ENCODE measurements at regions not wholly inside any gene's neighbourhood (a gene's known extent, or its start where the extent isn't known, plus 50 kb on each side); places are given as distances from the start of the nearest gene placed in this dataset.

DNA sequence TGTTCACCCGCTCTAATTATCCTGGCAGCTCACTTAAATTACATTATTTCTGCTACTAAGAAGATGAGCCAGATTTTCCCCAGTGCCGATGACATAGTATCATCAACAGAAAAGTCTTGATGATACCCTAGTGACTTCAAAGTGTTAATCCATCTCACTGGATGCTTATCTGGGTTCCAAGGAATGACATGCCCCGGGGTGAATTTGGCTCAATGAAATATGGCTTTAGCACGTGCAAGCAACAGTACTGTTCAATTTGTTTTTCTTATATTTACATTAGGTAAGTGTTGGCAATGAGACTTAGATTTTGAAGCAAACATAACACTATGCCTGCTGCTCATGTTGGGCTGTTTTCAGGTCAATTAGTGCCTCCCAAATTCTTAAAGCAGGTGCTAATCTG is 548.2 kb upstream of the SLITRK1 start:
- no peak for DNase-seq (ENCODE audit: extremely low read depth in 1 of 2, low read depth in 1 of 2)

DNA sequence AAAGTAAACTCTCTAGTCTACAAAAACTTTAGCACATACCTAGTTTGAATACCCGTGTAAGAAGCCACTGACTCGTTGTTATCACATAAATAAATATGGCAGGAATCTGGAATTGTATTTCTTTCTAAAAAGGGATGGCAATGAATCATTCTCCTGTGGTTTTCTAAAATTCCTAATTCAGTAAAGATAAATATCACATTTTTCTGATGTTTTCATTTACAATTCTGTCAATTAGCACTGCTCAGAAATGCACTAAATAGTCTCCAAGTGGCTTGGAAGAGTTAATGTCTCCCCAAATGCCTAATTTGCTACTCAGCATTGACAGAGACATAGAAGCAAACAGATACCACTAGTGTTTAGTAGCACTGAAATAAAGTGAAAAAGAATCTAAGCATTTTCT is 547.7 kb upstream of the SLITRK1 start:
- no peak for DNase-seq (ENCODE audit: extremely low read depth in 1 of 2, low read depth in 1 of 2)

DNA sequence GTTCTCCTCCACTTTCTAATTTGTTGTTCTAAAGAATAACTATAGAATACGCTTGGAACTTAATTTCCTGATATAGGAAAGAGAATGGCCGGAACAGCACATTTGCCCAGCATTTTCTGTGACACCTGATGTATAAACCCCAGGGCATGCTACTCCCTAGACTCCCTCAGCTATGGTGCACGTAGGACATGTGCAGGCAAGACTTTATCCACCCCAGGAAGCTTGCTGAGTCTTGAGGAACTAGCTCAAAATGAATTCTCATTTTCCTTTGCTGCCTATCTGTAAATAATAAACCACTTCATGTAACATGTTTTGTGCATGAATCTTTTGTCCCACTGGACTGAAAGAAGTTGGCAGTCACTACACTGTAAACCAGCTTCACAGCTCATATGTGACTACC is 535.8 kb upstream of the SLITRK1 start:
- DNase-seq (ENCODE audit: extremely low read depth in 1 of 2, low read depth in 1 of 2), result no peak

DNA sequence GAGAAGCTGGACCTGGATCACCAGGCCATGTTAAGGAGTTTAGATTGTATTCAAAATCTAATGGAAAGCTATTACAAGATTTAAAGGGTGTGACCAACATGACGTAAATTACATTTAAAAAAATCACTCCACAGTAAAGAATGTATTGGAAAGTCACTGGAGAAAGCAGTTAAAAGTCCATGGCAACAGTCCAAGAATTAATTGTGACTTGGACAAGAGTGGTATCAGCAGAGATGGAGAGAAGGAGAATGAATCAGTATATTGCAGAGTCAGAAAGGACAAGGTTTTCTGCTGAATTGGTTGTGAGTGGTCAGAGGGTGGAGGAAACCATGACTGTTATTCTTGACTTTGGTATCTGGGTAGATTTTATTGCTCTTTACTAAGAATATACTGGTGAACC is 535.1 kb upstream of the SLITRK1 start:
- no peak for DNase-seq (ENCODE audit: extremely low read depth in 1 of 2, low read depth in 1 of 2)

DNA sequence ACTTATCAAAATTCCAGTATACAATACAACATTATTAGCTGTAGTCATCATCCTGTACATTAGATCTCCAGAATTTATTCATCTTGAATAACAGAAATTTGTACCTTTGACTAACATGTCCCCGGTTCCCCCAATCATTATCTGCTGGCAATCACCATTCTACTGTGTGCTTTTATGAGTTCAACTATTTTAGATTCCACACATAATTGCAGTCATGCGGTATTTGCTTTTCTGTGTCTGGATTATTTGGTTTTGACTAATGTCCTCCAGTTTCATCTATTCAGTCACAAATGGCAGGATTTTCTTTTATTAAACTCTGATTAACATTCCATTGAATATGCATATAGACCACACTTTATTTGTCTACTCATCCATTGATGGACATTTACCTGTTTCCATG is 530.7 kb upstream of the SLITRK1 start:
- DNase-seq (ENCODE audit: extremely low read depth in 1 of 2, low read depth in 1 of 2), result no peak

DNA sequence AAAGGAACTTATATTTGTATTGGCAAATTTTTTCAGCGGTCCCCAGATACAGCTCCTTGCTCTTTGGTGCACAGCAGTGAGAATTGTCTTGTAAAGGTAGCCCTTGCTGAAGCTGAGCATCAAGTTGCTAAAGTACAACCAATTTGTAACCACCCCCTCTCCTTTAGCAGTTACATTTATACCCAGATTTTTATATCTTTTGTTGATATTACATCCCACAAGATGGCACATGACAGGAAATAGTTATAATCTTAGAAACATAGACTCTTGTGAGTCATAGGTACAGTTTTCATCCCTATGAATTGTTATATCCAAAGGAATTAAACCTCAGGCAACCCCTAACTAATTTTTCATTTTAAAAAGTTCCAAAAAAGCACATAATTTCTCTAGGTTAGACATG is 523.0 kb upstream of the SLITRK1 start:
- DNase-seq (ENCODE audit: extremely low read depth in 1 of 2, low read depth in 1 of 2), result no peak

DNA sequence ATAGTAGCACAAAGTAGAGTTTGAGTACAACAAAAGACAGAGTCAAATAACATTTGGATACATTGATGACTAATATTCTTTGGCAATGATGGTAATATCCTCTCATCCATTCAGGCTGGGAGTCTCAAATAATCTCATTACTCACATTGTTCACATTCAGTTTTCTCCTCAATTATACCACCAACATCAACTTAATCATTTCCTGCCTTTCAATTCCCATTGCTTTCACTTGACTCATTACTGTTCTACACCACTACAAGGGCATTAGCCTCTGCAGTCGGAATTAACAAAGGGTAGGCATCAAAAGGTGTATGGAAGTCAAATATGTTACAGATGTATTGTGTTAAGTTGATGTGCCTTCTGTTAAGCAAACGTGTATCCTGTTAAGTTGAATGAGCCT is 518.4 kb upstream of the SLITRK1 start:
- DNase-seq (ENCODE audit: extremely low read depth in 1 of 2, low read depth in 1 of 2), result no peak

DNA sequence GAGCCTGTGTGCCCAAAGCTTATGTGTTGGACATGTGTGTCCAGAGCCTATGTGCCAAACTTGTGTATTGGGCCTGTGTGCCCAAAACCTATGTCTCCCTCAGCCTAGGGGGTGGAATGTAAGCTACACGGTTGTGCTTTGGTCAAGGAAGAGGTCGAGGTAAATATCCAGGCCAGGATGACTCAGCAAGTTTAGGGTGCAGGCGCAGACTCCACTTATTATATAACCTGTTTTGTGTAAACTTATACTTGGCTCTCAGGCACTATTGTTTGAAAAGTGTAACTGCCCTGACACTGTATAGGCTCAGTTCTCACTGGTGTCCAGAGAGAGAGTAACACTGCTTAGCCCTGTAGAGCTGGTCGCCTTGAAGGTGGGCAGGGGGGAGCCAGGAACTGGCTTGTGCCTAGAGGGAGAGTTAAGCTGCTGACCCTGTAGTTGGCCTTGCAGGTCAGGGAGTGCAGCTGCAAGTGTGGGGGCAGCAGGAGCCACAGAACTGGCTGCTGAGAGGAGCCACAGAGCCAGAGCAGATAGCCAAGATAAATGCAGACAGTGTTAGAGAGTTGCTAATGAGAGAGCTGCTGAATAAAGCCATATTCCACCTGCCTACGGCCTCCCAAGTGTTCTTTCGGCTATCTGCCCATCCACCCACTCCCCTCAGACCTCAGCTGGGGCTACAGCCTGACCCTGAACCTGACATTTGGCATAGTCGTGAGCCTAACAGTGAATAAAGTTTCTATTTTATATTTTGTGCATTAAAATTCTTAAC is 517.2 kb upstream of the SLITRK1 start:
- DNase-seq (ENCODE audit: extremely low read depth in 1 of 2, low read depth in 1 of 2), result no peak

DNA sequence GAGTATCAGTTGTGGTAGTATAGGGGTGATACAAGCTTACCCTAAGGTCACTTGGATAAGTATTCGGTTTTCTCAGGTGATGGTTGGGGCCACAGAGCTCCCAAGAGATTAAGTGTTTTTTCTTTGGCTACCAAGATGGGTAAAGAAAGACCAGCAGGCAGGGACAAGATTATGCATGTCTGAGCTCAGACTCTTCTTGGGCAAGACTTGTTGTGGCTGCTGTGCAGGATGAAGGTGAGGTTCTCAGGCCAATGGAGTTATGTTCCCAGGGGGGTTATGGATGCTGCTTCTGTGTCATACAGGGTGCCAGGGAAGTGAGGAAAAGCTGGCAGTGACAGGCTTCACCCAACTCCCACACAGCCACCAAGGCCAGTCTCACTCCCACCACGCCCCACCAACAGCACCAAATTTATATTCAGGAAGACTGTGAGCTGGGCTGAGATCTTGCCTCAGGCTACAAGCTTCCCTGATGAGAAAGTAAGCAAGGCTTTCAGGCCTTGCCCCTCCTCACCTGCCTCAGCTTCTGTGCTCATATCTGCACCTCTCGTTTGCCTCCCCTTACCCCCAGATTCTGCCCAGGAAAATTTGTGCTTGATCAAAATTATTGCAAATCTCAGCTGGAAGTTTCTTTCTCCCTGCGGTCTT is 511.8 kb upstream of the SLITRK1 start:
- DNase-seq (ENCODE audit: extremely low read depth in 1 of 2, low read depth in 1 of 2), result no peak

DNA sequence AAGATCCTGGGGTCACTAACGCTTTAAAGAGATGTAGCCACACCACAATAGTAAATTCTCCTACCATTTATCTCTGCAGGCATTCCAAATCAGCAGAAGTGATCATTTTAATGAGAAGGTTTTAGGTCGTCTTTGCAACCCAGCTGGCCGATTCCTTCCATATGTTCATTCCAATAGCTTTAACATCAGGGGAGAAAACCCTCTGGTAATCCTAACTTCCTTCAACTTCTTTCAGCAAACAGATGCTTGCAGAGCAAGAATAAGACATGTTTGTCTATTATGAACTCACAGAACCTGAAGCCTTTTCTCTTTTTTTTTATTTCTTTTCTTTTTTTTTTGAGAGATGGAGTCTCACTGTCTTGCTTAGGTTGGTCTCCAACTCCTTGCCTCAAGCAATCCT is 498.6 kb upstream of the SLITRK1 start:
- DNase-seq (ENCODE audit: extremely low read depth in 1 of 2, low read depth in 1 of 2), result no peak

DNA sequence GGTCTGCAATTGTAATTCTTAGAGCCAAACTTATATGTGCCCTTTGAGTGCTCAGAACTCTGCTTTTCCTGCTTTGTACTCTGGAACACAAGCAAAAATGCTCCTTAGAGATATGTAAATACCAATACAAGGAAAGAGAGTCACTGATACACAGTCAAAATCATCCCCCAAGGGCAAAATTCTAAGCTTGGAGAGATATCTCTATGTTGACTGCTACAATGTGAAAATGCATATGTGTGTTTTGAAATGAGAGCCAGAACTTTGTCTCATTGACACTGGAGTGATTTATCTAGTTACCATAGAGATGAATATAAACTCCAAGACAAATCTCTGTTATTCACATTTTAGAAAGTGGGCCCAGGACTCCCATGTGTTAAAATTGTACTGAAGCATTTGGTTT is 494.8 kb upstream of the SLITRK1 start:
- no peak for DNase-seq (ENCODE audit: extremely low read depth in 1 of 2, low read depth in 1 of 2)

DNA sequence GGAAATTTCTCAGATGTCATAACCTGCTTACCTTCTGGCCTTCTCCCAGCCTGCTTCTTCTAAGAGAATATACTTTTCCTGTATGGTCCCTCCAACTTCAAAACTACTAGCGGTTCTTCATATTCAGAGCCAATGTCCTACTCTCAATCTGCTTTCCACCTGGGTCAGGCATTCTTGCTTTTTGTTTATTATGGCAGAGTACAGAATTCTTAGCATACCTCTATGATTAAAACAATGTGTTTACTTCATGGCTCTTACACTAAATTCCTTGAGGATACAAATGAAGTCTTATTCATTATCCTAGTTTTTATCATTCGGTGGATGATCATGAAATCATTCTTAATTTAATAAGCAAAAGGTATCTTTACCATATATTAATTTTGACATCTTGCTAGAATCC is 484.2 kb upstream of the SLITRK1 start:
- DNase-seq (ENCODE audit: extremely low read depth in 1 of 2, low read depth in 1 of 2), result no peak

DNA sequence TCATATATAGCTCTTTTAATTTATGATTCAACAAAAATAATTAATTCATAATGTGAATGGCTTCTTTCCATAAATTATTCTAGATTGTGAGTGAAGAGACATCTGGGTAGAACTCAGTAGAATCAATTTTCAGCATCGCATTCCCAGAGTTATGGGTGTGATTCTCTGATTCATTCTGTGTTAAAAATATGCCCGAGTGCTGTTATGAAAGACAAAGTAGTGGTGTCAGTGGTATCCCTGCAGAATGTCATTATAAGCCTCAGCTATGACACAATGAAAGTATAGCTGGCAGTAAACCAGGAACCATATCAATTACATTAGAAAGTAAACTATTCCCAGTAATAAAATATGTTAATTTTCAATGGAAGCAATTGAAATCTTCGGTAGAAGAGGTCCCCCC is 480.5 kb upstream of the SLITRK1 start:
- no peak for DNase-seq (ENCODE audit: extremely low read depth in 1 of 2, low read depth in 1 of 2)

DNA sequence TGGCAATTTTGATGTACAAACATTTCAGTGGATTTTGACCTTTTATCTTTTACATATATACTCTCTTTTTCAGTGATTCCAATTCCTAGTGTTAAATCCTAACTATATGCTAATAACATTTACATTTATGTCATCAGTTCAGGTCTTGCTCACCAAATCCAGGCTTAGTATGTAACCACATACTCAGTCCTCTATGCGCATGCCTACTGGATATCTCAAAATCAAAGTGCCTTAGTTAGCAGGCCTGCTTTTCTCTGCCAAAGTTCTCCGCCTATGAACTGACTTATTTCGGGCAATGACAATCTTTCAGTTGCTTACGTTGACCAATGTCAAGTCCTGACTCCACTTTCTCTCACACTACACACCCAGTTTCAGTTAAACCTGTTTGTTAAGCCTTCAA is 478.5 kb upstream of the SLITRK1 start:
- DNase-seq (ENCODE audit: extremely low read depth in 1 of 2, low read depth in 1 of 2), result no peak

DNA sequence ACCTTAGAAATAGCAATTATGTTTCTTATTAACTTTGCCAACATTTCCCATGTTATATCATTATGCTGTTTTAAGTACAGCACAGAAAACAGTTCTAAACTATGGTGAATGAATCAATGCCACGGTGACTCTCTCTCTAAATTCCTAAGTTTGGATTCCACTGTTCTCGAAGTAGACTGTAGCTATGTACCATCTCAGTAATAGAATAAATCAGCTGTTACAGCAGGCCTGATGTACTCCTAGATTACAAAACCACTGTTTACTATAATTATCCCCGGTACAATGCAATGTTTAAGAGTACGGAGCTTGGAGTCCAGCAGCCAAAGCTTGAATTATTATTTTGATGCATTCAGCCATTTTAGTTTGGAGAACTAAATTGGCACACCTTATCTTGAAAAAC is 476.3 kb upstream of the SLITRK1 start:
- no peak for DNase-seq (ENCODE audit: extremely low read depth in 1 of 2, low read depth in 1 of 2)

DNA sequence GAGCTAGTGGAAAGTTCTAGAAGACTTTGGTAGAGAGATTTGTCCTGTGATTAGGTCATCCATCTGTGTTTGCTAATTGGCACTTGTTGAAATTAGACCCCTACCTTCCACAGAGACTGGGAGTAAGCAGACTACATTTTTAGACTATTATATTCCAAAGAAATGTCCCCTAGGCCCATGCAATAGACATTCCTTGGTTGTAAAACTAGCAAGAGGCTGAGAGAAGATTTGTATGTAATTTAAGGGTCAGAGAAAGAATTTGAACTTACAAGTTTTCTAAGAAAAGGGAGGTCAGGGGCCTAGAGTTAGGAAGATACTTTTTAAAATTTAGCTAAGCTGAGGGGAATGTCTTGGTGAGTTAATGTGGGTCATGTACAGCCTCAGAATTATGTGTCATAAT is 470.7 kb upstream of the SLITRK1 start:
- no peak for DNase-seq (ENCODE audit: extremely low read depth in 1 of 2, low read depth in 1 of 2)

DNA sequence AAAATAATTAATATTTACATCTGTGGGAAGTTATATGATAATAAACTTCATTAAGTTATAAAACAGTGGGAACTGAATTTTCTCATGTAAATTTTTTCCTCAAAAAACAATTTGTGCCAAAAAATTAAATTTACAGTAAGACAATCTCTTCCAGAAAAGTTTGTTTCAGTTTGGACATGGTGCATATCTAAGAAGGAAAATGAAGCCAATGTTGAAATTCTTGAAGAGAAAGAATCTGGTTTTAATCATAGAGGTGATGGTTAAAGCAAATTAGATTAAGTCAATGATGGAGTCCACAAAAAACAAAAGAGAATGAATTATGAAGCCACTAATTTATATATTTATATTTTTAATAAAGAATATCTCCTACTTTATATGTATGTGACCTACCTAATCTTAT is 457.2 kb upstream of the SLITRK1 start:
- no peak for DNase-seq (ENCODE audit: extremely low read depth in 1 of 2, low read depth in 1 of 2)

DNA sequence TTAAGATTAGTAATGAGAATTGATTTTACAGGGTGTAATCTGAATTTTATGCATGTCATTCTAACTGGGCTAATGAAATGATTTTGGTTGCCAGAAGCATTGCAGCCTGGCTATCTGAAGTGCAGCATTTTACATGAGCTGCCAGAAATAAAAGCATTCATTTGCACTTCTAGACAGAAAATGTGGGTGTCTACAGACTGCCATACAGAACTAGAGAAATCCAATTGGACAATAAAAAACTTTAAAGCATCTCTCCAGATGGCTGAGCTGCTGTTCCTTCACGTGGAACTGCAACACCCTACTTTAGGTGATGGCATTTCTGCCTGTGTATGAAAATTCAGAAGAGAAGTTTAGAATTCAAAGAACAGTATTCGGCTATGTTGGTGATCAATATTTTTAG is 450.1 kb upstream of the SLITRK1 start:
- DNase-seq (ENCODE audit: extremely low read depth in 1 of 2, low read depth in 1 of 2), result no peak

DNA sequence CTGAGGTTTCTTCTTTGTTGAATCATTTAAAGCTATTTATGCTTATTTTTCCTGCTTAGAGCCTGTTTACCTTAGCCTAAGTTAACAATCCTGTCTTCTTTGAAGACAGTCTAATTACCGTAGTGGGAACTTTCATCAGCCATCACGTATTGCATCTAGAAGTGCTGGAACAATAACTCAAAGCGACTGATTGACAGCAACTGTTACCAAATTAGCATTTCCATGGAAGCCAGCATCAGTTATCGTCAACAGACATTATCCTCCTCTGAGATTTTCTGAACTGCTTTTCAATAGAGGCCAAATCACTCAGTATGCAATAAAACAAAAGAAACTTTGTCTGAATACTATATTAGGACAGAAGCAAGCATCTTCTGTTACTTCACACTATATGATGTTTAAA is 433.3 kb upstream of the SLITRK1 start:
- DNase-seq (ENCODE audit: extremely low read depth in 1 of 2, low read depth in 1 of 2), result no peak

DNA sequence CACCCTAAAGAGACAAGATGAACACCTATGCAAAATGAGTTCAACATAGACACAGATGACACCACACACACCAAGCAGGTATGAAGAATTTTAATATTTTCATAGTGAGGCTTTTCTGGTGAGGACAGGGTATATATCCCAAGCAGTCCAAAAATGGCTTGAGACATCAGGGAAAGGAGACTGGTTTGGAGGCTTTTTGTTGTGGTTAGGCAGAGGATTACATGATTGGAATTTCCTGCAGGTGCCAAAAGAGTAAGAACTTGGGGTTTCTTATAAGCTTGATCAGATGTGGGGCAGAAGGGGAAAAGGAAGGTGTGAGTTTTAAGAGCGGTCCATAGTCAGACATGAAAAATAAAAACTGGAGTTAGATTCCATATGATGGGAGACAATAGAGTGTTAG is 420.8 kb upstream of the SLITRK1 start:
- DNase-seq (ENCODE audit: extremely low read depth in 1 of 2, low read depth in 1 of 2), result no peak

DNA sequence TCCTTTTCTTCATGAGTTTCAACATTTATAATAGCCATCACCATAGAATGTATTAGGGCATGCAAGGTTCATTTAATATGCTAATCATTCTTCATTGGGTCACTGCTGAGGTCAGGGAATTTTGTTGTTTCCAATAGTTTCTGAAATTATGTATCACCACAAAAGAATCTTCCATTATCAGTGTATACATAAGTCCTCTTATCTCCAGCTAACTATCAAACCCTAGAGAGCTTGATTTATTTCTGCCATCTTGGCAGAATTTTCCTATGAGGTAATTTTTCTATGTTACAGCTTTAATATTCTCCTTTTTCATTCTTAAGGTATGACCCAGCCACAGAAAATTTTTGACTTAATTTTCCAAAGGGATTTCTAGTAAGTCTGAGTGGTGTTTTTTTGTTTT is 415.0 kb upstream of the SLITRK1 start:
- DNase-seq (ENCODE audit: extremely low read depth in 1 of 2, low read depth in 1 of 2), result no peak

DNA sequence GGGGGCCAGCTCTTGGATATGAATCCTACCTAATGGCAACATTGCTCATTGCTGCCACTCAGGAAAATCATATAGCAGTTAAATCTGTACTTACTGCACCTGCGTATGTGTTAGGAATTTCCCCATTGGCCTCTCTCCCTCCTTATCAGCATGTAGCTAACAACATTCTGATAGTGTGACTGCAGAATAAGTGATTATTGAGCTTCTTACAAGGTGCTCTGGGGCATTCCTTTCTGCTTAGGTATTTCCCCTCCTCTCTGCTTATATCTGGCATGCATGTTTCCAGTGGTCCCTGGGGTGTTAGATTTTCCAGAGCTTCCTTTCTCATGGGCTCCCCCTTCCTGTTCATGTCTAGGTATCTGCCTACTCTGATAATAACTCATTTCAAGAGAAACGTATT is 414.1 kb upstream of the SLITRK1 start:
- DNase-seq (ENCODE audit: extremely low read depth in 1 of 2, low read depth in 1 of 2), result no peak

DNA sequence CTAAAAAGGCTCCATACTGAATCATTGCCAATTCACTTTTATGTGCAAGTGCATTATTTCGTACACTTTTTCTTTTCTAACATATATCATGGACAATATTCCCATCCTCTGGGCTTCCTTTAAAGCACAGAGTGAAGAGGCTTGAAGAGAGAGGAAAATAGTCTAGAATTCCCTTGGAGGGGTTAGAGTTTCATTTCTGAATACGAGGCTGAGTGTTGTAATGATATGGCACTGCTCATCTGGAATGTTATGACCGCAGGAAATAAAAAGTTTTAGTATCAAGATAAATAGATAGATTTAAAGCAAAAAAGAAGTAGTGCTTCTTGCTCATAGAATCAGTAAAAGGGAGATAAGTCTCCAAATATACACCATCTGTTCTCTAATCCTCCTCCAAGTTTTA is 412.3 kb upstream of the SLITRK1 start:
- no peak for DNase-seq (ENCODE audit: extremely low read depth in 1 of 2, low read depth in 1 of 2)

All from activated CD8-positive, alpha-beta memory T cell treated with anti-CD3 and anti-CD28 coated beads for 1 hour (primary cell).